CD4-positive, alpha-beta T cell treated with Interleukin-4 for 1 hour (primary cell): ENCODE measurements at regions not wholly inside any gene's neighbourhood (a gene's known extent, or its start where the extent isn't known, plus 50 kb on each side); places are given as distances from the start of the nearest gene placed in this dataset.

Experiments used
- DNase-seq, 2 donors: peaks; one replicate each; pipeline ENCODE4 v3.0.0-alpha.2; 2020 to 2022

DNA sequence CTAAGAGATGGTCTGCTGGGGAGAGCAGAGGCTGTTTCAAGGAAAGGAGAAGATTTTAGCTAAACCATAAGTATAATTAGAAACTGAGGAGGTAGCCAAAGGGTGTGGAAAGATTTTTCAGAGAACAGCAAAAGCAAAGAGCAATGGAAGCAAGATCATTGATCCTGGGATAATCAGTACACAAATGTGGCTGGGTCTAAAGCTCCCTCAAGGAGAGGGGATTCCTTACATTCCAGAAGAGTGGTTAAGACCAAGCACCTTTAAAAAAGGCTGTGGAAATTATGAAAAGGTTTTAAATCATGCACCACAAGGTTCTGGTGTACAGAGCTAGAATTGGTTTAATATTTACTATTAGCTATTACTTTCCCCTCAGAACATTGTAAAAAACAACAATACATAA is 246.0 kb upstream of the UBE2E3 start:
- DNase-seq = no peak

DNA sequence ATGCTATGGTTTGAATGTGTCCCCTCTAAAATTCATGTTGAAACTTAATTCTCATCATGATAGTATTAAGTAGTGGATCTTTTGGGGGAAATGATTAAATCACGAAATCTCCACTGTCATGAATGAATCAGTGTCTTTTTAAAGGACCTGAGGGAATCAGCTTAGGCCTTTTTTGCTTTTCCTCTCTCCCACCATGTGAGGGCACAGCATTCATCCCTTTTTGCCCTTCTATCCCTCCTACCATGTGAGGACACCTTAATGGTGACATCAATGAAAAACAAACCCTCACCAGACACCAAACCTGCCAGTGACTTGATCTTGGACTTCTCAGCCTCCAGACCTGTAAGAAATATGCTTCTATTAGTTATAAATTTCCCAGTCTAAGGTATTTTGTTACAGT is 247.1 kb upstream of the UBE2E3 start:
- DNase-seq = no peak

- no peak for DNase-seq
Observed at GRCh38 chr2:180732337-180732736, 248.1 kb upstream of the UBE2E3 start.

- no peak for DNase-seq
Observed at GRCh38 chr2:180730976-180731375, 249.4 kb upstream of the UBE2E3 start.

- DNase-seq = no peak
Observed at GRCh38 chr2:180728928-180729559, 251.4 kb upstream of the UBE2E3 start.

- DNase-seq = no peak
Observed at GRCh38 chr2:180723712-180724111, 256.7 kb upstream of the UBE2E3 start.

- no peak for DNase-seq
Observed at GRCh38 chr2:180722551-180723239, 257.7 kb upstream of the UBE2E3 start.

DNA sequence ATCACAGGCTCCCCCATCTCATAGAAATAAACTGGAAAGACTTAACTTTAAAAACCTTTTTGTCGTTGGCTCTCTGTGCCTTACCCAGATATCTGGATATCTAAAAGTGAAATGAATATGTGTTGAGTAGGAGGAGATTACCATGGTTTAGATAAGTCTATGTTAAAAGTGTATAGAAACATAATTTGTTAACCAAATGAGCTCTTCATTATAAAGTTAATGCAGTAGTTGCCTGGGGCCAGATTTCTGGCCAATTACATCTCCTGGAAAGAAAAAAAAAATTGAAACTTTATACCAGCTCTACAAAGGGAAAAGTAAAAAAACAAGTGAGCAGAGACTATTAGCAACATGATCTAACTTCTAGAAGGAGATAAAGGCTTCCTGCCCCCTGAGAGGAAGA is 259.6 kb upstream of the UBE2E3 start:
- no peak for DNase-seq

- no peak for DNase-seq
Observed at GRCh38 chr2:180717588-180717987, 262.8 kb upstream of the UBE2E3 start.

- no peak for DNase-seq
Observed at GRCh38 chr2:180716186-180717180, 263.9 kb upstream of the UBE2E3 start.

DNA sequence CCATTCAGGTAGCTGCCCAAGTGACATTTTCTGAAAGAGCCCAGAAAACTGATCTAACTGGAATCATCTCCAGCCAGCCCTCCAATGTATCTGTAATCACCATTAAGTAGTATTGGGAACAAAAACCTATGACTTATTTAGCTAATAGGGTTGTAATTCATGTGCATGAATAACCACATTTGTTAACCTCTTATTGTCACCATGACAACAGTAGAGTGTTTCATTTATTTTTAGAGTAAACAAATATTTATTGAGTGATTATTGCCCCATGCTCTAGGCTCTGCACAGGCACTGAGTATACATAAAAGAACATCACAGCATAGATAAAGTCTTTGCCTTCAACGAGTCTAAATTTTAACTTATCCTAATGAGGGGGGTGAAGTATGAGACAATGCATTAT is 265.4 kb upstream of the UBE2E3 start:
- DNase-seq = no peak

DNA sequence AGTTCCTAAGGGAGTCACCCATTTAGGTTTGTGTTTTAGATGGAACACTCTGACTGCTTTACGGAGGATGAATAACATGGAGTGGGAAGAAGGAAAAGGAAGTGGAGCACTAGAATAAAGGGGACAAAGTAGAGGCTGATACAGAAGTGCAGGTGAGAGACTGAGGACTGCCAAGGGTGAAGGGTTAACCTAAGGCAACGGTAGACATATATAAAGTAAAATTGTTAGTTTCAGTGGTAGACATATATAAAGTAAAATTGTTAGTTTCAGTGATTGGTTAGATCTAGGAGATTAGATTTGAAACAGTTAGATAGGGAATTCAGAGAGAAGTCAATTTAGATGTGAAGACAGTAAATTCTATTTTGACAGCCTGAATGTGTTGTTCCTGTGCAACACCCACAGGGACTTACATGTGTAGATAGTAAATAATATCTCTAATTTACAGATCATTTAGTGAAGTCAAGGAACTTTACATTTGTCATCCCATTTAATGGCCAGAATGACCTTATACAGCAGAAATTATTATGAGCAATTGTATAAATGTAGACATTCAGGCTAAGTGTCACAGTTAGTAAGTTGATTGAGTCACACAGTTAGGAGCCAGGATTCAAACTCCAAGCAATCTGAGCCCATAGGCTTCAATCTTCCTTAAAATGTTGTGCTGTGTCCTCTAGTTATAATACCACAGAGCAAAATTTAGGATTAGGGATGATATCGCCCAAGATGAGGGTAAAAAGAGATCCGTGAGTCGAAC is 270.8 kb upstream of the UBE2E3 start:
- DNase-seq = no peak

DNA sequence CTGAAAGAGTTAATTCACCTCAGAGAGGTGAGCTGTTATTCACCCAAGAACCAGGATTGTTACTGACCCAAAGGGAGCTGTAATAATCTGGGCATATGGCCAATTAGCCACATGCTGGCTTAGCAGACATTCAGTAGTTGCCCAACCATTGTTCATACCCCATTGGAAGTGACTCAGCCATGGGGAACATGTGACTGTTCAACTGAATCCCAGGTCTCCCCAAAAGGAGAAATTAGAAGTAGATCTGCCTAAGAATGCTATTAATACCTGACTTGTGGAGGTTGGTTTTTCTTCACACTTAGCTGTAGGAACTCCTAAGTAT is 272.6 kb upstream of the UBE2E3 start:
- DNase-seq = no peak

GRCh38 chr2:180707175-180707883 is 273.1 kb upstream of the UBE2E3 start:
- DNase-seq = no peak

- no peak for DNase-seq
Observed at GRCh38 chr2:180706694-180707093, 273.7 kb upstream of the UBE2E3 start.

- DNase-seq = no peak
Observed at GRCh38 chr2:180705551-180705950, 274.9 kb upstream of the UBE2E3 start.

DNA sequence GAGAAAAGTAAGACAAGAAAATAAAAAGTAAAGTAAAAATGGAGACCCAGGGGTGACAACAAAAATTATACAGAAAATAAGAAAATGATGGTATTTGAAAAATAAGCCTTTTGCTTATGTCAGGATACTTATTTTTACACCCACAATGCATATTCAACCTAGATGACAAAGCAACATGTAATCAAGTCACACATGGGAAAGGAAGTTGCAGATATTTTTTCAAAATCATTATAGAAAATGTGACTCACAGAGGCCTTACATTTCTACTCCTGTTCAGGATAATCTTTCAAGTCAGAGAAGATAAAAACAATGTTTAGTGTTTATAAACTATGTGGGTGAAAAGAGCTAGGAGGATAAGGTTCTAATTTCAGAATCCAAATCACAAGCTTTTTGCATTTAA is 275.3 kb upstream of the UBE2E3 start:
- no peak for DNase-seq

DNA sequence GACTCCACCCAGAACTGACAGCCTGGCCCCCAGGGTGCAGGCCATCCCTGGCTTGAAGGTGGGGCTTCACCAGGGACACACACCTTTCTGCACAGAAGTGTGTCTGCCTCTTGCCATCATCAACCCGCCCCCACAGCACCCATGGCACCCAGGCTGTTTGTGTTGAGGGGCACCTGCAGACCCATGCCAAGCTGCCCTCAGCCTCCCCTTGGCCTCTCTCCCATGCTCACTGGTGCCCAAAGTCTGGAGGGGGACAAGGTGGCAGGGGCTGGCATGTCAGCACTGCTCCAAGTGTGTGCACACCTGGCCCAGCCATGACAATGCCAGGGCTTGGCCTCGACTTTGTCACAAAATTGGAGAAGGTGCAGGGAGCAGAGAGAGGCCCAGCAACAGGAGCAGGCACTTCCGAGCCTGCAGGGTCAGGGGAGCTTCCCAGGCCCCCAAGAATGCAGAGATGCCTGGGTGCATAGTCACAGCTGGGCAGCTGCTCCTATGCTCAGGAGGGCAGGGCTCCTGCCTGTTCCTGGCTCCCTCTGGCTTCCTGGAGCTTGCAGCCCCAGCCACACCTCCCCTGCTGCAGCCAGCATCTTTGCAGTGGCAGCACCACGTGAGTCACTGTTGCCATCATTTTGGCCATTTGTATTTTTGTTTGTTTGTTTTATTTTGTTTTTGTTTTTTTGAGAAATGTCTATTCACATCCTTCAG is 280.6 kb upstream of the UBE2E3 start:
- no peak for DNase-seq

DNA sequence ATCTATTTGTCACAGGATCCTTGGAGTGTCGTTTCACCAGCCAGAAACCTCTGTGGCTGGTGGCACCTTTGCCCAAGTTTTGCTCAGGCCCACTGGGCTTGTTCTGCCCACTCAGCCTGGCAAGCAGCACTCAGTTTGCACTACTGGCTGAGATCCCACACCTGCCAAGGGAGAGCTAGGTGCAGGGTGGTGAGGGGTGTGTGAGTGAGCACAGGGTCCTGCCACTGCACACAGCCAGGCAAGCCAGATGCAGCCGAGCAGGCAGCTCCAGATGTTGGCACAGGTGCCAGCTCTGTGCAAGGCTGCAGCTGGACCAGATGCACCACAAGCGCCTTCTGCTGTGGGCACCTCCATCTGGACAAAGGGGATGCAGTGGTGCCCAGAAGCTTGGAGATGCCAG is 281.7 kb upstream of the UBE2E3 start:
- no peak for DNase-seq

DNA sequence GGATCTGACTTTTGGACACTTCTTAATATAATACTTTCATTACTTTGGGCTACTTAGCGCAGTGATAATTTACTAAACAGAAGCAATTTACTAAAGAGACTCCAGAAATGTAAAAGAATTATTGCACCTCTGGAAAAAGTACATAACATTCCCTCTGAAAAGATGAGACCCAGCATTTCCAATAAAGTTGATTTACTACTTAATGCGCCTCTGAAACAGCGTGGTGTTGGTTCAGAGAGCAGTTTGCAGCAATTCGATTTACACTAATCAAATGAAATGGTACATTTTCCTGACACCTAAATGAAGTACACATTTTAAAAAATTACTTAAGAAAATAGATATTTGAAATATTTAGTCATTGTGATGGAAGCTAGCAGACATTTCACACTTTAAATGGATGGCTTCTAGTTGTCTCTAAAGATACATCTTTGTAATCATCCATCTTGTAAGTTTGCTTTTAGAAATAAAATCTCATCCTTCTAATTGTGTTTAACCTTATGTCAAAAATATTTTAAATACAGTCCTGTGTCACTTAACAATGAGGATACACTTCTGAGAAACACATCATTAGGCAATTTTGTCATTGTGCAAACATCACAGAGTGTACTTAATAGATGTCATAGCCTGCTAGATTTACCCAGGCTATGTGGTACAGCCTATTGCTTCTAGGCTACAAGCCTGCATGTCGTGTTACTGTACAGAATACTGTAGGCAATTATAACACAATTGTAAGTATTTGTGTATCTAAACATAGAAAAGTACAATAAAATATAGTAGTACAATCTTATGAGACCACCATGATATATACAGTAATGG is 284.6 kb upstream of the UBE2E3 start:
- DNase-seq = no peak
